22Rv1 (cell line): ENCODE measurements at regions not wholly inside any gene's neighbourhood (a gene's known extent, or its start where the extent isn't known, plus 50 kb on each side); places are given as distances from the start of the nearest gene placed in this dataset.
"Not testable (repeated sequence)": the region's sequence is repeated elsewhere in the genome, so short reads cannot be mapped to it uniquely, and the experiment has no call there.

Experiments used
- H3K27ac ChIP-seq: fragments of 450-650 bp; 2 replicates; pipeline ENCODE4 v1.5.1; 2017
- CTCF ChIP-seq: fragments of 450-650 bp; IDR thresholded peaks from 2 replicates; pipeline ENCODE4 v1.5.1; 2017; ENCODE audit warnings: mild to moderate bottlenecking
- ZFX ChIP-seq: fragments of 450-650 bp; IDR thresholded peaks from 2 replicates; pipeline ENCODE4 v1.6.1; 2017; ENCODE audit warnings: antibody characterized with exemption, borderline replicate concordance

GRCh38 chr6:82624251-82624650 is 260.6 kb downstream of the TPBG start:
- H3K27ac ChIP-seq, result no peak overlapping the region
- TF ChIP-seq CTCF (no peak), ZFX (no peak)

GRCh38 chr6:82626946-82627345 is 263.3 kb downstream of the TPBG start:
- not testable (repeated sequence) for H3K27ac ChIP-seq

- TF ChIP-seq ZFX (no peak), CTCF (no peak)
- no peak overlapping the region for H3K27ac ChIP-seq
Measured at GRCh38 chr6:82629921-82630320, 266.3 kb downstream of the TPBG start.

GRCh38 chr6:82641677-82642076 is 278.1 kb downstream of the TPBG start:
- TF ChIP-seq ZFX (no peak), CTCF (no peak)
- H3K27ac ChIP-seq, result no peak overlapping the region

- H3K27ac ChIP-seq, result no peak overlapping the region
- TF ChIP-seq CTCF (no peak), ZFX (no peak)
Measured at GRCh38 chr6:82645536-82646230, 282.1 kb downstream of the TPBG start.

- no peak for TF ChIP-seq CTCF
- TF ChIP-seq ZFX, result no peak
- H3K27ac ChIP-seq, result no peak overlapping the region
Measured at GRCh38 chr6:82646231-82646615, 282.6 kb downstream of the TPBG start.

GRCh38 chr6:82651845-82652335 is 288.3 kb downstream of the TPBG start:
- TF ChIP-seq CTCF (no peak), ZFX (no peak)
- H3K27ac ChIP-seq, result no peak overlapping the region

- no peak for TF ChIP-seq ZFX
- no peak for TF ChIP-seq CTCF
- H3K27ac ChIP-seq, result no peak overlapping the region
Measured at GRCh38 chr6:82679232-82679631, 315.6 kb downstream of the TPBG start.
